GM12878 (cell line): ENCODE measurements at regions not wholly inside any gene's neighbourhood (a gene's known extent, or its start where the extent isn't known, plus 50 kb on each side); places are given as distances from the start of the nearest gene placed in this dataset.

Experiments used
- ATAC-seq: fragments of 200-7000 bp; cut with Tn5 transposase; 3 replicates; pipeline ENCODE4 v1.9.1; 2020; ENCODE audit warnings: mild to moderate bottlenecking, moderate library complexity
- BruUV-seq: library from RNA; stranded (reverse); fragments of 400-500 nt; replicated peaks from 2 replicates; lab custom pipeline; 2021; lab: Mats Ljungman, UMichigan
- CTCF ChIA-PET: fragments of 300-600 bp; sonication (Branson Sonifier 250); formaldehyde crosslinking; extraction: SDS; loops from one replicate; lab custom pipeline; 2021; ENCODE audit warnings: inconsistent platforms; lab: Yijun Ruan, JAX
- POLR2A ChIA-PET: fragments of 350-600 bp; formaldehyde crosslinking; extraction: SDS; loops from one replicate; lab custom pipeline; 2021; ENCODE audit warnings: inconsistent platforms; lab: Charles Lee
- RAD21 ChIA-PET: fragments of 300-600 bp; sonication (Branson Sonifier 250); formaldehyde crosslinking; loops from one replicate; lab custom pipeline; 2023; ENCODE audit warnings: antibody characterized with exemption; ENCODE audit not compliant: unreplicated experiment; lab: Charles Lee
- SMC1A ChIA-PET: fragments of 300-600 bp; sonication (Branson Sonifier 250); formaldehyde crosslinking; loops from one replicate; lab custom pipeline; 2023; ENCODE audit not compliant: unreplicated experiment, uncharacterized antibody; lab: Charles Lee
- DNase-seq: peaks from one replicate; pipeline ENCODE4 v3.0.0-alpha.2; 2011; ENCODE audit warnings: low read depth, low spot score
- FAIRE-seq: peaks from 3 replicates; lab custom pipeline; 2011; peaks lifted over from hg19 to GRCh38; lab: Jason Lieb, UNC
- H2AFZ ChIP-seq: 2 replicates; pipeline ENCODE4 v1.6.0; 2011; ENCODE audit warnings: low read depth, low read length, control low read depth; ENCODE audit not compliant: control insufficient read depth
- H3K27ac ChIP-seq: 2 replicates; pipeline ENCODE4 v1.5.1; 2011; ENCODE audit warnings: control low read depth; ENCODE audit not compliant: control insufficient read depth, insufficient read depth
- H3K27me3 ChIP-seq, 2 experiments: replicated peaks in 1 of 2; 2 replicates each; pipeline versions ENCODE4 v1.6.0 to v1.6.1; 2011; ENCODE audit warnings: low read length in 1 of 2; ENCODE audit not compliant: control insufficient read depth in 2 of 2, insufficient read depth in 2 of 2
- H3K36me3 ChIP-seq, 2 experiments: 2 replicates each; pipeline ENCODE4 v1.5.1; 2011; ENCODE audit warnings: low read length in 1 of 2; ENCODE audit not compliant: control insufficient read depth in 2 of 2, insufficient read depth in 2 of 2
- H3K4me1 ChIP-seq: 2 replicates; pipeline ENCODE4 v1.6.1; 2011; ENCODE audit warnings: mild to moderate bottlenecking, low read length, moderate library complexity, mixed read lengths; ENCODE audit not compliant: control insufficient read depth, insufficient read depth
- H3K4me2 ChIP-seq: 2 replicates; pipeline ENCODE4 v1.6.0; 2011; ENCODE audit warnings: control low read depth; ENCODE audit not compliant: control insufficient read depth, insufficient read depth
- H3K4me3 ChIP-seq: fragments of 200-600 bp; sonication (generic); 2 replicates; pipeline ENCODE4 v1.5.1; 2016
- H3K79me2 ChIP-seq: 2 replicates; pipeline ENCODE4 v1.6.0; 2011; ENCODE audit warnings: low read length; ENCODE audit not compliant: control insufficient read depth, insufficient read depth
- H3K9ac ChIP-seq: 2 replicates; pipeline ENCODE4 v1.8.0; 2011; ENCODE audit warnings: low read length, control low read depth, mixed read lengths; ENCODE audit not compliant: control insufficient read depth, insufficient read depth
- H3K9me3 ChIP-seq: replicated peaks from 3 replicates; pipeline ENCODE4 v1.5.1; 2011; ENCODE audit warnings: mild to moderate bottlenecking, low read length; ENCODE audit not compliant: control insufficient read depth, insufficient read depth
- H4K20me1 ChIP-seq: 2 replicates; pipeline ENCODE4 v1.6.0; 2011; ENCODE audit not compliant: control insufficient read depth, insufficient read depth
- BHLHE40 ChIP-seq, 2 experiments: fragments of 450-650 bp in 1 of 2; IDR thresholded peaks; 2 replicates each; pipeline ENCODE4 v1.6.1; 2011 to 2017; ENCODE audit warnings: low read depth in 2 of 2, borderline replicate concordance in 1 of 2, improper control_type of control experiment in 1 of 2, low read length in 1 of 2, mild to moderate bottlenecking in 1 of 2
- CEBPB ChIP-seq, 2 experiments: fragments of 150-350 bp in 1 of 2; IDR thresholded peaks; 2 replicates each; pipeline ENCODE4 v1.6.1; 2012 to 2014; ENCODE audit warnings: low read depth in 2 of 2, low read length in 2 of 2, borderline replicate concordance in 1 of 2, inconsistent platforms in 1 of 2
- ESRRA ChIP-seq: IDR thresholded peaks from 2 replicates; pipeline ENCODE4 v1.6.1; 2012; ENCODE audit warnings: mild to moderate bottlenecking, low read length, improper control_type of control experiment
- ETV6 ChIP-seq, 2 experiments: fragments of 450-650 bp in 1 of 2; IDR thresholded peaks in 1 of 2; conservative IDR thresholded peaks in 1 of 2; 2 replicates each; pipeline ENCODE4 v1.6.1; 2014; ENCODE audit warnings: antibody characterized with exemption in 1 of 2, borderline replicate concordance in 1 of 2, low read depth in 1 of 2, mild to moderate bottlenecking in 1 of 2, moderate library complexity in 1 of 2
- FOS ChIP-seq: IDR thresholded peaks from 3 replicates; pipeline ENCODE4 v1.6.1; 2011; ENCODE audit warnings: borderline replicate concordance; ENCODE audit not compliant: insufficient read length; ENCODE audit errors: extremely low read depth
- FOXM1 ChIP-seq: IDR thresholded peaks from 2 replicates; pipeline ENCODE4 v1.6.1; 2012; ENCODE audit warnings: low read depth, mild to moderate bottlenecking, inconsistent platforms, low read length, moderate library complexity
- IKZF1 ChIP-seq: fragments of 450-650 bp; conservative IDR thresholded peaks from 2 replicates; pipeline ENCODE4 v1.6.1; 2017; ENCODE audit warnings: antibody characterized with exemption, mild to moderate bottlenecking
- IKZF2 ChIP-seq, 2 experiments: fragments of 450-650 bp; IDR thresholded peaks; 2 replicates each; pipeline ENCODE4 v1.6.1; 2017; ENCODE audit warnings: mild to moderate bottlenecking in 2 of 2, moderate library complexity in 2 of 2
- JUNB ChIP-seq: IDR thresholded peaks from 2 replicates; pipeline ENCODE4 v1.6.1; 2016; ENCODE audit warnings: antibody characterized with exemption, mild to moderate bottlenecking
- MEF2B ChIP-seq: fragments of 450-650 bp; IDR thresholded peaks from 2 replicates; pipeline ENCODE4 v1.6.1; 2018; ENCODE audit warnings: mild to moderate bottlenecking, moderate library complexity; ENCODE audit not compliant: partially characterized antibody, poor library complexity, severe bottlenecking
- NFYB ChIP-seq: IDR thresholded peaks from 2 replicates; pipeline ENCODE4 v1.6.1; 2011; ENCODE audit warnings: low read depth, mild to moderate bottlenecking, low read length, improper control_type of control experiment, moderate library complexity; ENCODE audit not compliant: insufficient read depth
- SREBF2 ChIP-seq: IDR thresholded peaks from 2 replicates; pipeline ENCODE4 v1.6.1; 2012; ENCODE audit warnings: mild to moderate bottlenecking, low read length
- STAT1 ChIP-seq: fragments of 450-650 bp; conservative IDR thresholded peaks from 2 replicates; pipeline ENCODE4 v1.6.1; 2014; ENCODE audit warnings: antibody characterized with exemption, mild to moderate bottlenecking
- ZBTB33 ChIP-seq: fragments of 450-650 bp; IDR thresholded peaks from 2 replicates; pipeline ENCODE4 v1.6.1; 2017; ENCODE audit warnings: mild to moderate bottlenecking
- ZSCAN29 ChIP-seq: fragments of 450-650 bp; IDR thresholded peaks from 2 replicates; pipeline ENCODE4 v1.6.1; 2017; ENCODE audit warnings: mild to moderate bottlenecking, moderate library complexity
- WGBS: methylation state at CpG from one replicate; pipeline ENCODE4 v1.1.6; 2016; ENCODE audit warnings: low lambda C conversion rate; ENCODE audit not compliant: insufficient replicate concordance, insufficient coverage; ENCODE audit errors: missing lambda C conversion rate; 5-methylcytosine and 5-hydroxymethylcytosine counted together
- in situ Hi-C: fragments of 300-500 bp; cut with MboI; formaldehyde crosslinking; loops from 9 replicates; pipeline ENCODE4 v1.14.3; 2018; ENCODE audit warnings: mixed read lengths
- intact Hi-C: fragments of 100-400 bp; cut with micrococcal nuclease; formaldehyde crosslinking; loops from one replicate; pipeline ENCODE4 v1.14.2; 2022; ENCODE audit not compliant: unreplicated experiment

- ChIA-PET CTCF (no interaction called here), SMC1A (no interaction called here), POLR2A (no interaction called here), RAD21 (no interaction called here)
- in situ Hi-C loops (no loop called here), intact Hi-C loops (loop anchor here (10.0 kb wide), 1 partner anchor 160 kb away; no protein-coding TSS in a partner anchor)
- TF ChIP-seq ESRRA (no peak), STAT1 (no peak), FOS (no peak), BHLHE40 (IDR thresholded peaks at IDR 0.05; ENCODE audit: borderline replicate concordance in 1 of 2, low read depth in 2 of 2, low read length in 1 of 2) (no peak), NFYB (no peak), ZSCAN29 (no peak), IKZF1 (no peak), SREBF2 (no peak), CEBPB (IDR thresholded peaks at IDR 0.05; ENCODE audit: borderline replicate concordance in 1 of 2, low read depth in 2 of 2, low read length in 2 of 2) (no peak), ZBTB33 (no peak), JUNB (no peak), FOXM1 (no peak), ETV6 (conservative IDR thresholded peaks at IDR 0.05 in 1 of 2, IDR thresholded peaks at IDR 0.05 in 1 of 2; ENCODE audit: borderline replicate concordance in 1 of 2, low read depth in 1 of 2) (no peak), IKZF2 (IDR thresholded peaks at IDR 0.05) (no peak), MEF2B (no peak)
- ATAC-seq, result no peak
- no peak for FAIRE-seq
- no peak overlapping the region for H3K4me2 ChIP-seq
- no peaks in the 10 kb centered on the region for H3K36me3 ChIP-seq
- DNase-seq, result no peak
- WGBS, result 29% methylated on average over 6 of the region's 6 CpGs
- no peak overlapping the region for H2AFZ ChIP-seq
- H4K20me1 ChIP-seq, result no peaks in the 10 kb centered on the region
- H3K4me3 ChIP-seq, result no peak overlapping the region
- no TSS peak for BruUV-seq
- no peaks in the 10 kb centered on the region; the same call in 2 of the 3 replicates for H3K9me3 ChIP-seq
- H3K9ac ChIP-seq, result no peak overlapping the region
- no peaks in the 10 kb centered on the region for H3K79me2 ChIP-seq
- H3K27me3 ChIP-seq, result no peaks in the 10 kb centered on the region
- no peak overlapping the region for H3K27ac ChIP-seq
- H3K4me1 ChIP-seq, result no peaks in the 10 kb centered on the region
Measured at GRCh38 chr2:236894791-236895190, 190.9 kb upstream of the COPS8 start.
